ENCODE measurements at regions not wholly inside any gene's neighbourhood (a gene's known extent, or its start where the extent isn't known, plus 50 kb on each side); places are given as distances from the start of the nearest gene placed in this dataset.

- TF ChIP-seq POLR2AphosphoS5 (IDR thresholded peaks at IDR 0.05; ENCODE audit: low read depth, low read length): no peak
- no peak for TF ChIP-seq TAF1 (IDR thresholded peaks at IDR 0.05; ENCODE audit: borderline replicate concordance, insufficient read depth, low read length)
- no peak for TF ChIP-seq REST (IDR thresholded peaks at IDR 0.05; ENCODE audit: insufficient read depth in 1 of 2, low read depth in 2 of 2, low read length in 2 of 2)
These were observed 416.3 kb upstream of the B3GALT2 start for GRCh38 chr1:193602705-193603104.
